ENCODE measurements at regions not wholly inside any gene's neighbourhood (a gene's known extent, or its start where the extent isn't known, plus 50 kb on each side); places are given as distances from the start of the nearest gene placed in this dataset.

GRCh38 chr3:137075020-137075419, 117.2 kb downstream of the IL20RB start:
- H3F3A ChIP-seq (replicated peaks; ENCODE audit: insufficient read depth): no peaks in the 10 kb centered on the region
- H3K27ac ChIP-seq (ENCODE audit: low read depth in 2 of 2, low read length in 1 of 2): no peak overlapping the region
- ChIA-PET CTCF (no interaction called here), POLR2A (no interaction called here)
- no peak overlapping the region for H3K4me3 ChIP-seq (ENCODE audit: low read depth in 2 of 2, low read length in 1 of 2)
- H3K9me3 ChIP-seq: no peaks in the 10 kb centered on the region
- 33% methylated on average over 2 of the region's 2 CpGs for WGBS (ENCODE audit: low lambda C conversion rate)
- H3K9me2 ChIP-seq: no peaks in the 10 kb centered on the region
- DNase-seq: no peak
- H4K20me1 ChIP-seq (ENCODE audit: insufficient read depth): no peaks in the 10 kb centered on the region
- 0 out of 4 replicates have a peak, but pooled peaks cover 0 to 3% of the 10 kb centered on the region in 2 experiments for H3K4me1 ChIP-seq (ENCODE audit: control insufficient read depth in 1 of 2, insufficient read depth in 2 of 2, low read depth in 1 of 2, low read length in 1 of 2)
- TF ChIP-seq TEAD4 (IDR thresholded peaks at IDR 0.05; ENCODE audit: borderline replicate concordance, insufficient read depth): no peak
- TF ChIP-seq TCF12 (IDR thresholded peaks at IDR 0.05): no peak
- no peak for TF ChIP-seq PBX3 (IDR thresholded peaks at IDR 0.05)
- TF ChIP-seq IRF3 (IDR thresholded peaks at IDR 0.05; ENCODE audit: low read depth, low read length): no peak
- TF ChIP-seq RXRA (IDR thresholded peaks at IDR 0.05; ENCODE audit: borderline replicate concordance, low read depth): no peak
- no peak for TF ChIP-seq SMC3 (IDR thresholded peaks at IDR 0.05; ENCODE audit: low read depth, low read length)
- TF ChIP-seq GATA2 (CRISPR knock-in tag; IDR thresholded peaks at IDR 0.05): no peak
- TF ChIP-seq, protein P1, sequence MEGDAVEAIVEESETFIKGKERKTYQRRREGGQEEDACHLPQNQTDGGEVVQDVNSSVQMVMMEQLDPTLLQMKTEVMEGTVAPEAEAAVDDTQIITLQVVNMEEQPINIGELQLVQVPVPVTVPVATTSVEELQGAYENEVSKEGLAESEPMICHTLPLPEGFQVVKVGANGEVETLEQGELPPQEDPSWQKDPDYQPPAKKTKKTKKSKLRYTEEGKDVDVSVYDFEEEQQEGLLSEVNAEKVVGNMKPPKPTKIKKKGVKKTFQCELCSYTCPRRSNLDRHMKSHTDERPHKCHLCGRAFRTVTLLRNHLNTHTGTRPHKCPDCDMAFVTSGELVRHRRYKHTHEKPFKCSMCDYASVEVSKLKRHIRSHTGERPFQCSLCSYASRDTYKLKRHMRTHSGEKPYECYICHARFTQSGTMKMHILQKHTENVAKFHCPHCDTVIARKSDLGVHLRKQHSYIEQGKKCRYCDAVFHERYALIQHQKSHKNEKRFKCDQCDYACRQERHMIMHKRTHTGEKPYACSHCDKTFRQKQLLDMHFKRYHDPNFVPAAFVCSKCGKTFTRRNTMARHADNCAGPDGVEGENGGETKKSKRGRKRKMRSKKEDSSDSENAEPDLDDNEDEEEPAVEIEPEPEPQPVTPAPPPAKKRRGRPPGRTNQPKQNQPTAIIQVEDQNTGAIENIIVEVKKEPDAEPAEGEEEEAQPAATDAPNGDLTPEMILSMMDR (IDR thresholded peaks at IDR 0.05): no peak
- TF ChIP-seq ELF1 (IDR thresholded peaks at IDR 0.05): no peak
- no peak for TF ChIP-seq RAD21 (IDR thresholded peaks at IDR 0.05; ENCODE audit: low read length)
- no peak overlapping the region for H3K9ac ChIP-seq
- H3K4me2 ChIP-seq: no peak overlapping the region
- no peak overlapping the region for H2AFZ ChIP-seq (ENCODE audit: low read depth)
- H3K27me3 ChIP-seq (ENCODE audit: insufficient read depth): no peaks in the 10 kb centered on the region
- H3K79me2 ChIP-seq (ENCODE audit: insufficient read depth): no peaks in the 10 kb centered on the region
- H3K36me3 ChIP-seq (replicated peaks in 1 of 2; ENCODE audit: control insufficient read depth in 1 of 2, insufficient read depth in 2 of 2, low read length in 1 of 2): no peaks in the 10 kb centered on the region

DNA sequence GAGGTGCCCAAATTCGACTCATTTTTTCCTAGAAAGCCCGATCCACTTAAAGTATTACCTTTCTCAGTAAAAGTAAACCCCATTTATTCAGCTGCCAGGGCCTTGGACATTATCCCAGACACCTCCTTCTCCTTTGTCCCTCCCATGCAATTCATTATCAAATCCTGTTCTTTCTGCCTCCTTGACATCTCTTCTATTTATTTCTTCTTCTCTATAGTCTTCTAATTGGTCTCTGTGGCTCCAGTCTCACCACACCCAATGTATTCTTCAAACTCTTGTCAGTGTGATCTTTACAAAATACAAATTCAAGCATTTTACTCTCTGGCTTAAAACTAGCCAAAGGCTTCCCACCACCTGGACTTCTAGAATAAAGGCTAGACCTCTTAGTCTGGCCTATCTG, 120.3 kb downstream of the IL20RB start:
- H3F3A ChIP-seq (replicated peaks; ENCODE audit: insufficient read depth): no peaks in the 10 kb centered on the region
- WGBS (ENCODE audit: low lambda C conversion rate): 4% methylated on average over 2 of the region's 2 CpGs
- no peak overlapping the region for H3K4me2 ChIP-seq
- H3K9ac ChIP-seq: no peak overlapping the region
- TF ChIP-seq USF2 (IDR thresholded peaks at IDR 0.05; ENCODE audit: borderline replicate concordance, low read depth, low read length) (no peak), USF1 (IDR thresholded peaks at IDR 0.05; ENCODE audit: borderline replicate concordance, low read depth) (no peak), SIN3A (IDR thresholded peaks at IDR 0.05; ENCODE audit: borderline replicate concordance, low read depth, low read length) (no peak), FOXJ3 (CRISPR knock-in tag; IDR thresholded peaks at IDR 0.05) (no peak)
- no peak overlapping the region for H2AFZ ChIP-seq (ENCODE audit: low read depth)
- no peaks in the 10 kb centered on the region for H3K79me2 ChIP-seq (ENCODE audit: insufficient read depth)
- H4K20me1 ChIP-seq (ENCODE audit: insufficient read depth): no peaks in the 10 kb centered on the region
- H3K4me3 ChIP-seq (ENCODE audit: low read depth in 2 of 2, low read length in 1 of 2): no peak overlapping the region
- no peaks in the 10 kb centered on the region for H3K4me1 ChIP-seq (ENCODE audit: control insufficient read depth in 1 of 2, insufficient read depth in 2 of 2, low read depth in 1 of 2, low read length in 1 of 2)
- no peaks in the 10 kb centered on the region for H3K9me3 ChIP-seq
- H3K27ac ChIP-seq (ENCODE audit: low read depth in 2 of 2, low read length in 1 of 2): no peak overlapping the region
- no peaks in the 10 kb centered on the region for H3K36me3 ChIP-seq (replicated peaks in 1 of 2; ENCODE audit: control insufficient read depth in 1 of 2, insufficient read depth in 2 of 2, low read length in 1 of 2)
- DNase-seq: no peak
- ChIA-PET POLR2A (no interaction called here), CTCF (interaction anchor here (2.7 kb wide), 1 partner anchor 893 kb away, joined by 8 read pairs; no protein-coding TSS in a partner anchor)
- H3K27me3 ChIP-seq (ENCODE audit: insufficient read depth): no peaks in the 10 kb centered on the region
- H3K9me2 ChIP-seq: no peaks in the 10 kb centered on the region

All from SK-N-SH (cell line).